ENCODE measurements at regions not wholly inside any gene's neighbourhood (a gene's known extent, or its start where the extent isn't known, plus 50 kb on each side); places are given as distances from the start of the nearest gene placed in this dataset.

DNA sequence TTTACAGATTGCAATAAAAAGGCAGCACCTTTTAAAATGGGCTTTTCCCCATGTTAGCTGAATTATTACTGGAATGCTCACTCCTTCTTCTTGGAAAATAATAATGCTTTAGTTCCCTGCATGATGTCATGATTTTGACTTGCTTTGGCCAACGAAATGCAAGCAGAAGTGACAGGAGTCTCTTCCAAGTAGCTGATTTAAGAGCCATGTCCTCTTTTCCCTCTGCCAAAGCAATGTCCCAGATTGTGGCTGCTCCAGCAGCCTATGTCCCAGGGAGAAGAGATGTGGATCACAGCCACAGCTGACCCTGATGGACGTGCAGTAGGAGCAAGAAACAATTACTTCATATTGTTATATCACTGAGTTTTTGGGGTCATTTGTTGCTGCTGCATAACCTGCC lies 246.6 kb downstream of the HAPSTR1 start:
- no peak overlapping the region for H3K4me3 Mint-ChIP-seq
- H3K27ac ChIP-seq (ENCODE audit: insufficient read depth, low read length, poor library complexity, severe bottlenecking), result no peak overlapping the region

DNA sequence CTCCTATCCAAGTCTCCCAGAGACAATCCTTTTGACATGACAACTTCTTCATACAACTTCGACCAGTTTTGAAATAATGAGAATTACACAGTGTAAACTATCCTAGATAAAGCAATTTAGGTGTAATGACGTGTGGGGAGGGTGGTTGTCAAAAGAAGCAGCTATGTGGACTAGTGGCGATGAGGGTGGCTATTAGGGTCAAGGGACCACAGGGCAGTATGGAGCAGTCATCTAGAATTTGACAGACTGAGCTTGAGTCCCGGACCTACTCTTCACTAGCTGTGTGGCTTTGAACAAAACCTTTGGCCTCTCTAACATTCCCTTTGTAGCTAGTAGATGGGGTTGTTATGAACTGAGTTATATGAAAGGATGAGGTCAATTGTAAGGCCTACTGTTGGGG lies 247.1 kb downstream of the HAPSTR1 start:
- Mint-ChIP-seq H3K4me1 (no peaks in the 10 kb centered on the region), H3K27ac (no peak overlapping the region), H3K27me3 (peaks cover 4% of the 10 kb centered on the region), H3K36me3 (no peaks in the 10 kb centered on the region), H3K4me3 (no peak overlapping the region), H3K9me3 (peaks cover 0 to 3% (median 0%) of the 10 kb centered on the region in 7 donors)
- DNase-seq, result no peak
- Histone ChIP-seq H3K27me3 (ENCODE audit: control insufficient read depth, insufficient read depth, low read length) (no peaks in the 10 kb centered on the region), H3K27ac (ENCODE audit: insufficient read depth, low read length, poor library complexity, severe bottlenecking) (no peak overlapping the region), H3K36me3 (ENCODE audit: control insufficient read depth, insufficient read depth, low read length) (no peaks in the 10 kb centered on the region), H3K4me3 (ENCODE audit: low read depth, low read length) (no peak overlapping the region), H3K9me3 (ENCODE audit: control insufficient read depth in 2 of 2, low read length in 2 of 2) (no peaks in the 10 kb centered on the region), H3K4me1 (ENCODE audit: control insufficient read depth, insufficient read depth, low read length, poor library complexity, severe bottlenecking) (no peaks in the 10 kb centered on the region)
- ATAC-seq (ENCODE audit: low read depth in 2 of 2), result no peak

More for the DNA sequence above, 246.6 kb downstream of the HAPSTR1 start:
- Histone ChIP-seq H3K9me3 (ENCODE audit: control insufficient read depth in 2 of 2, low read length in 2 of 2) (no peaks in the 10 kb centered on the region), H3K36me3 (ENCODE audit: control insufficient read depth, insufficient read depth, low read length) (no peaks in the 10 kb centered on the region), H3K4me1 (ENCODE audit: control insufficient read depth, insufficient read depth, low read length, poor library complexity, severe bottlenecking) (no peaks in the 10 kb centered on the region), H3K4me3 (ENCODE audit: low read depth, low read length) (no peak overlapping the region), H3K27me3 (ENCODE audit: control insufficient read depth, insufficient read depth, low read length) (no peaks in the 10 kb centered on the region)
- no peaks in the 10 kb centered on the region for H3K4me1 Mint-ChIP-seq
- peaks cover 4% of the 10 kb centered on the region for H3K27me3 Mint-ChIP-seq
- H3K9me3 Mint-ChIP-seq, result peaks cover 0 to 3% (median 0%) of the 10 kb centered on the region in 7 donors
- ATAC-seq (ENCODE audit: low read depth in 2 of 2), result no peak
- no peak for DNase-seq
- no peaks in the 10 kb centered on the region for H3K36me3 Mint-ChIP-seq
- no peak overlapping the region for H3K27ac Mint-ChIP-seq

DNA sequence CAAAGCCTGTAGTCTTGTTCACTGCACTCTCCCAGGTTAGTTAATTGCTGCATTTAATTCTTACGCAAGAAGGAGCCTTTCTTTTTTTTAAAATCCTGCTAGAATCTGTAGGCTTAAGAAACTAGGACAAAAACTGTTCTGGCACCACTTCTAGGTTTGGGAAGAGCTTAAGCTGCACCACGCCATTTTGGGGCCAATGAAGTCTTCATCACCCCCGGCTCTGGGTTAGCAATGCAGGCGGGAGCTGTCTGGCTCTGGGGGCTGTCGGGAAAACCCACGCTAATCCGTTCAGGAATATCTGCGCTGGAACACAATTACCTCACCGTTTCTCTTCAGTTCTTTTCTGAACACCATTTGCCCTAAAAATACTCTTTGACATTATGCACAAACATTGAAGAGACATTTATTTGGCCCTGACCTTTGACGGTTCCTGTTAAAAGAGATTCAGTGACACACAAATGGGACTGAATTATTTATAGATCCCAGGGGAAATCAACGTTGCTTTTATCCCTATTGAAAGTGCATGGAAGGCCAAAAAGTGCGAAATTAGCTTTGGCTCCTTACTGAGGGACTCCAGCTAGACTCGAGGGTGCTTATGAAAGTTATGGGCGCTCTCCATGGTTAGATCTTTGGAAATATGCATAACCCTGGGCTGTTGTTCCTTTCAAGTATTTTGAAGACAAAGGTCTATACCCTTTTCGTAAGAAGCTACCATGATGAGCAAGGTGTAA lies 249.2 kb downstream of the HAPSTR1 start:
- no peaks in the 10 kb centered on the region for H3K36me3 ChIP-seq (ENCODE audit: control insufficient read depth, insufficient read depth, low read length)
- no peaks in the 10 kb centered on the region for H3K9me3 ChIP-seq (ENCODE audit: control insufficient read depth in 2 of 2, low read length in 2 of 2)
- DNase-seq (no peak), ATAC-seq (ENCODE audit: low read depth in 2 of 2) (no peak)
- Mint-ChIP-seq H3K36me3 (no peaks in the 10 kb centered on the region), H3K4me1 (no peaks in the 10 kb centered on the region), H3K9me3 (peaks cover 0 to 3% (median 0%) of the 10 kb centered on the region in 7 donors), H3K27me3 (peaks cover 4% of the 10 kb centered on the region), H3K27ac (no peak overlapping the region), H3K4me3 (no peak overlapping the region)
- H3K27me3 ChIP-seq (ENCODE audit: control insufficient read depth, insufficient read depth, low read length), result no peaks in the 10 kb centered on the region
- no peaks in the 10 kb centered on the region for H3K4me1 ChIP-seq (ENCODE audit: control insufficient read depth, insufficient read depth, low read length, poor library complexity, severe bottlenecking)
- H3K27ac ChIP-seq (ENCODE audit: insufficient read depth, low read length, poor library complexity, severe bottlenecking), result no peak overlapping the region
- H3K4me3 ChIP-seq (ENCODE audit: low read depth, low read length), result no peak overlapping the region

DNA sequence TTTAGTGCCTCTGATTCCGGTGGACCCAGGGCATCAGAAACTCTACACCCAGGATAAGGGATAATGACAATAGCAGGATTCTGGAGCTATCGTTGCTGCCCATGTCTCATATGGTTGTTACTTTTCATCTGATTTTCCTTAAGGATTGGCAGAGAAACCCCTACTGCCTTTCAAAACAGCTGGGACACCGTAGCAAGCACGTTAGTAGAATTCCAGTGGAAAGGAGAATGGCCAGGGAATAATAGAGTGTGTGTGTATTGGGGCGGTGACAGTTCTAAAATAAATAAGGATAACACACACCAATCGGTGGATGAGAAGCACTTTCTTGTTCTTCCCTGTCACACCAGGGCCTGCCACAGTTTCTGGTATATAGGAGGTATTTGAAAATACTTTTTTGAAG lies 251.8 kb downstream of the HAPSTR1 start:
- Histone ChIP-seq H3K4me3 (ENCODE audit: low read depth, low read length) (no peak overlapping the region), H3K27ac (ENCODE audit: insufficient read depth, low read length, poor library complexity, severe bottlenecking) (no peak overlapping the region), H3K4me1 (ENCODE audit: control insufficient read depth, insufficient read depth, low read length, poor library complexity, severe bottlenecking) (no peaks in the 10 kb centered on the region), H3K36me3 (ENCODE audit: control insufficient read depth, insufficient read depth, low read length) (no peaks in the 10 kb centered on the region), H3K27me3 (ENCODE audit: control insufficient read depth, insufficient read depth, low read length) (no peaks in the 10 kb centered on the region), H3K9me3 (ENCODE audit: control insufficient read depth in 2 of 2, low read length in 2 of 2) (no peaks in the 10 kb centered on the region)
- Mint-ChIP-seq H3K4me1 (no peaks in the 10 kb centered on the region), H3K9me3 (peaks cover 0 to 5% (median 1%) of the 10 kb centered on the region in 7 donors), H3K27me3 (no peaks in the 10 kb centered on the region), H3K4me3 (no peak overlapping the region), H3K27ac (no peak overlapping the region), H3K36me3 (no peaks in the 10 kb centered on the region)
- DNase-seq (no peak), ATAC-seq (ENCODE audit: low read depth in 2 of 2) (no peak)

DNA sequence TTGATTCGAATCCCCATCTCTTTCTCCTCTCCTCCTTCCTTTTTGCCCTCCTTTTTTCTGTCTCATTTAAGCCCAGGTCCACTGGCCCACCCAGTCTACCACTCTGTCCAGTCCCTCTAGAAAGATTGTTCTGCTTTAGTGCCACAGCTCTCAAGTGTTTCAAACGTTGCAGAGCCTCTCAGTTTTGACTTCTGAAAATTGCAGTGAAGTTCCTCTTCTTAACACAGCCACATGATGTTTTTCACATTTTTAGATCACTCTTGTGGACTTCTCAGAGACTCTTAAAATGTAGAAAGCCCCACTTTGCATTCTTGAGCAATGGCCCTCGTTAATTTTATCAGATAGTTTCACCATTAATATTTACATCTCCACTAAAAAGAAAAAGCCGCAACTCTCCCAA lies 253.1 kb downstream of the HAPSTR1 start:
- H3K36me3 Mint-ChIP-seq, result no peaks in the 10 kb centered on the region
- H3K27me3 ChIP-seq (ENCODE audit: control insufficient read depth, insufficient read depth, low read length), result no peaks in the 10 kb centered on the region
- no peak overlapping the region for H3K27ac ChIP-seq (ENCODE audit: insufficient read depth, low read length, poor library complexity, severe bottlenecking)
- no peaks in the 10 kb centered on the region for H3K4me1 Mint-ChIP-seq
- peaks cover 0 to 13% (median 3%) of the 10 kb centered on the region in 7 donors for H3K9me3 Mint-ChIP-seq
- no peaks in the 10 kb centered on the region for H3K27me3 Mint-ChIP-seq
- H3K36me3 ChIP-seq (ENCODE audit: control insufficient read depth, insufficient read depth, low read length), result no peaks in the 10 kb centered on the region
- H3K27ac Mint-ChIP-seq, result no peak overlapping the region
- H3K4me1 ChIP-seq (ENCODE audit: control insufficient read depth, insufficient read depth, low read length, poor library complexity, severe bottlenecking), result no peaks in the 10 kb centered on the region
- no peak overlapping the region for H3K4me3 Mint-ChIP-seq
- H3K9me3 ChIP-seq (ENCODE audit: control insufficient read depth in 2 of 2, low read length in 2 of 2), result peaks cover 0 to 2% of the 10 kb centered on the region in 2 experiments
- ATAC-seq (ENCODE audit: low read depth in 2 of 2) (no peak), DNase-seq (no peak)
- H3K4me3 ChIP-seq (ENCODE audit: low read depth, low read length), result no peak overlapping the region

DNA sequence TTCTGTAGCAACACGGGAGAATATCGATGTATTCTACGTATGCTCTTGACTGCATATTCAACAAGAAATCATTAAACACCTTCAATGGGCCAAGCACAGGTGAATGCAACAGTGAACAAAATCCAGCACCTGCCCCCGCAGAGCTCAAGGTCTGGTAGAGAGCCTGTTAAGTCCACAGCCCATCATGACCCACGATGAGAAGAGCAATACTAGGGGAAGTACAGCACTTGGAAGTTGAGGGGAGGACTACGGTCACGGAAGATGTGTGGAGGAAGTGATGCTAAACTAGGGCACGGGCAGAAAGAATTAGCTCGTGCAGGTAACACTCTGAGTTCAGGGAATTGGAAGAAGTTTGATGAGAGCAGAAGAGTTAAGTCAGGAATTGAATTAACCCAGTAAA lies 253.6 kb downstream of the HAPSTR1 start:
- no peaks in the 10 kb centered on the region for H3K27me3 Mint-ChIP-seq
- H3K27ac Mint-ChIP-seq, result no peak overlapping the region
- Histone ChIP-seq H3K4me3 (ENCODE audit: low read depth, low read length) (no peak overlapping the region), H3K27me3 (ENCODE audit: control insufficient read depth, insufficient read depth, low read length) (no peaks in the 10 kb centered on the region), H3K27ac (ENCODE audit: insufficient read depth, low read length, poor library complexity, severe bottlenecking) (no peak overlapping the region), H3K9me3 (ENCODE audit: control insufficient read depth in 2 of 2, low read length in 2 of 2) (peaks cover 0 to 2% of the 10 kb centered on the region in 2 experiments), H3K36me3 (ENCODE audit: control insufficient read depth, insufficient read depth, low read length) (no peaks in the 10 kb centered on the region), H3K4me1 (ENCODE audit: control insufficient read depth, insufficient read depth, low read length, poor library complexity, severe bottlenecking) (no peaks in the 10 kb centered on the region)
- H3K4me3 Mint-ChIP-seq, result no peak overlapping the region
- no peaks in the 10 kb centered on the region for H3K36me3 Mint-ChIP-seq
- peaks cover 0 to 17% (median 4%) of the 10 kb centered on the region in 7 donors for H3K9me3 Mint-ChIP-seq
- DNase-seq (no peak), ATAC-seq (ENCODE audit: low read depth in 2 of 2) (no peak)
- H3K4me1 Mint-ChIP-seq, result no peaks in the 10 kb centered on the region

DNA sequence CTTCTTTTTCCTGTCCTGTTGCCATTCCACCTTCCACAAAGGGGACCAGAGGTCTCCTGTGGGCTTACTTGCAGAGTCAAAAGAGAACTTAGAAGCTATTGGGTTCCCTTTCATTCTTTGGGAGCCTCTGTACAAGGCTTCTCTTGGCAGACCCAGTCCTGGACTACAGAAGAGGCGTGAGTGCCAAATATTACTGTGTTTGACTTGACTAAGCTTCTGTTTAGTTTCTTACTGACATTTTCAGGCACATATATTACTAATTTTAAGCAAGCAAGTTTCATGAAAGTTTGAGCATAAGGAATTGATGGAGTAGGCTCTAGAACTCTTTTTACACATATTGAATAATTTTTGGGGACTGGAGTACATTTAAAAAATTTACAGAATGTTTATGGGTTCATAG lies 254.4 kb downstream of the HAPSTR1 start:
- Histone ChIP-seq H3K27me3 (ENCODE audit: control insufficient read depth, insufficient read depth, low read length) (no peaks in the 10 kb centered on the region), H3K4me1 (ENCODE audit: control insufficient read depth, insufficient read depth, low read length, poor library complexity, severe bottlenecking) (no peaks in the 10 kb centered on the region), H3K9me3 (ENCODE audit: control insufficient read depth in 2 of 2, low read length in 2 of 2) (peaks cover 0 to 2% of the 10 kb centered on the region in 2 experiments), H3K27ac (ENCODE audit: insufficient read depth, low read length, poor library complexity, severe bottlenecking) (no peak overlapping the region), H3K36me3 (ENCODE audit: control insufficient read depth, insufficient read depth, low read length) (no peaks in the 10 kb centered on the region), H3K4me3 (ENCODE audit: low read depth, low read length) (no peak overlapping the region)
- H3K4me3 Mint-ChIP-seq, result no peak overlapping the region
- H3K27me3 Mint-ChIP-seq, result no peaks in the 10 kb centered on the region
- H3K4me1 Mint-ChIP-seq, result no peaks in the 10 kb centered on the region
- no peak for ATAC-seq (ENCODE audit: low read depth in 2 of 2)
- no peak for DNase-seq
- peaks cover 0 to 17% (median 4%) of the 10 kb centered on the region in 7 donors for H3K9me3 Mint-ChIP-seq
- no peak overlapping the region for H3K27ac Mint-ChIP-seq
- H3K36me3 Mint-ChIP-seq, result no peaks in the 10 kb centered on the region

DNA sequence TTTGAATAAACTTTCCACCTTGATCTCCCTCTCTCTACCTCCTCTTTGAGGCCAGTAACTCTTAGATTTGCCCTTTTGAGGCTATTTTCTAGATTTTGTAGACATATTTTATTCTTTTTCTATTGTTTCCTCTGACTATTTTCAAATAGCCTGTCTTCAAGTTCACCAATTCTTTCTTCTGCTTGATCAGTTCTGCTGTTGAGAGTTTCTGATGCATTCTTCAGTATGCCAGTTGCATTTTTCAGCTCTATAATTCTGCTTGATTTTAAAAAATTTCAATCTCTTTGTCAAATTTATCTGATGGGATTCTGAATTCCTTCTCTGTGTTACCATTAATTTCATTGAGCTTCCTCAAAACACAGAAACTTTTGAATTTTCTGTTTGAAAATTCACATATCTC lies 257.5 kb downstream of the HAPSTR1 start:
- peaks cover 0 to 17% (median 4%) of the 10 kb centered on the region in 7 donors for H3K9me3 Mint-ChIP-seq
- peaks cover 0 to 2% of the 10 kb centered on the region in 2 experiments for H3K9me3 ChIP-seq (ENCODE audit: control insufficient read depth in 2 of 2, low read length in 2 of 2)
- no peaks in the 10 kb centered on the region for H3K36me3 Mint-ChIP-seq
- H3K27ac Mint-ChIP-seq, result no peak overlapping the region
- H3K4me1 Mint-ChIP-seq, result no peaks in the 10 kb centered on the region
- no peaks in the 10 kb centered on the region for H3K4me1 ChIP-seq (ENCODE audit: control insufficient read depth, insufficient read depth, low read length, poor library complexity, severe bottlenecking)
- H3K27me3 ChIP-seq (ENCODE audit: control insufficient read depth, insufficient read depth, low read length), result no peaks in the 10 kb centered on the region
- H3K36me3 ChIP-seq (ENCODE audit: control insufficient read depth, insufficient read depth, low read length), result no peaks in the 10 kb centered on the region
- H3K4me3 Mint-ChIP-seq, result no peak overlapping the region
- no peak overlapping the region for H3K27ac ChIP-seq (ENCODE audit: insufficient read depth, low read length, poor library complexity, severe bottlenecking)
- ATAC-seq (ENCODE audit: low read depth in 2 of 2), result no peak
- H3K4me3 ChIP-seq (ENCODE audit: low read depth, low read length), result no peak overlapping the region
- no peaks in the 10 kb centered on the region for H3K27me3 Mint-ChIP-seq
- DNase-seq, result no peak
